ENCODE measurements at regions not wholly inside any gene's neighbourhood (a gene's known extent, or its start where the extent isn't known, plus 50 kb on each side); places are given as distances from the start of the nearest gene placed in this dataset.

- no peak for TF ChIP-seq POLR2AphosphoS5 (IDR thresholded peaks at IDR 0.05; ENCODE audit: low read depth, low read length)
- TF ChIP-seq POLR2A (IDR thresholded peaks at IDR 0.05; ENCODE audit: low read depth, low read length), result no peak
- TF ChIP-seq TAF1 (IDR thresholded peaks at IDR 0.05; ENCODE audit: borderline replicate concordance, low read depth, low read length), result no peak
These were observed 198.5 kb upstream of the MTNR1B start for GRCh38 chr11:92770981-92771380.
